Dermis microvascular lymphatic vessel endothelial cell (primary cell): ENCODE measurements at regions not wholly inside any gene's neighbourhood (a gene's known extent, or its start where the extent isn't known, plus 50 kb on each side); places are given as distances from the start of the nearest gene placed in this dataset.
A peak's percentile ranks its signal among the peaks of the same experiment; 100 is the strongest.

Experiments
- DNase-seq, 2 donors: peaks; one replicate each; pipeline versions ENCODE4 v3.0.0 to v3.0.0-alpha.2; 2010; ENCODE audit warnings: low read depth in 2 of 2

GRCh38 chr13:65064967-65065366 lies 2165.2 kb downstream of the PCDH9 start:
- DNase-seq, result no peak

- DNase-seq, result peak in 1 of 2 donors; percentile 27
These were observed 2166.4 kb downstream of the PCDH9 start for GRCh38 chr13:65063753-65064152.

- no peak for DNase-seq
These were observed 2172.2 kb downstream of the PCDH9 start for GRCh38 chr13:65057986-65058385.

- no peak for DNase-seq
These were observed 2175.9 kb downstream of the PCDH9 start for GRCh38 chr13:65054277-65054676.

- no peak for DNase-seq
These were observed 2193.1 kb downstream of the PCDH9 start for GRCh38 chr13:65036999-65037398.

GRCh38 chr13:65035302-65035701 lies 2194.8 kb downstream of the PCDH9 start:
- no peak for DNase-seq

GRCh38 chr13:65034266-65034665 lies 2195.9 kb downstream of the PCDH9 start:
- no peak for DNase-seq

GRCh38 chr13:65032825-65033224 lies 2197.3 kb downstream of the PCDH9 start:
- no peak for DNase-seq

GRCh38 chr13:65028101-65028500 lies 2202.0 kb downstream of the PCDH9 start:
- DNase-seq, result no peak

GRCh38 chr13:65026505-65026904 lies 2203.6 kb downstream of the PCDH9 start:
- no peak for DNase-seq

- no peak for DNase-seq
These were observed 2218.8 kb downstream of the PCDH9 start for GRCh38 chr13:65011378-65011777.

- no peak for DNase-seq
These were observed 2232.7 kb downstream of the PCDH9 start for GRCh38 chr13:64997438-64997837.

- no peak for DNase-seq
These were observed 2236.5 kb downstream of the PCDH9 start for GRCh38 chr13:64993514-64994164.

- DNase-seq, result no peak
These were observed 2237.8 kb downstream of the PCDH9 start for GRCh38 chr13:64992314-64992713.

- no peak for DNase-seq
These were observed 2245.1 kb downstream of the PCDH9 start for GRCh38 chr13:64985075-64985474.

- DNase-seq, result no peak
These were observed 2267.7 kb downstream of the PCDH9 start for GRCh38 chr13:64962404-64962803.

GRCh38 chr13:64959276-64959675 lies 2270.9 kb downstream of the PCDH9 start:
- DNase-seq, result no peak

GRCh38 chr13:64958106-64958505 lies 2272.0 kb downstream of the PCDH9 start:
- DNase-seq, result no peak

GRCh38 chr13:64938660-64939059 lies 2291.5 kb downstream of the PCDH9 start:
- no peak for DNase-seq

GRCh38 chr13:64937302-64937701 lies 2292.8 kb downstream of the PCDH9 start:
- no peak for DNase-seq

- DNase-seq, result no peak
These were observed 2293.3 kb downstream of the PCDH9 start for GRCh38 chr13:64936879-64937278.

GRCh38 chr13:64935441-64935840 lies 2294.7 kb downstream of the PCDH9 start:
- no peak for DNase-seq

- DNase-seq, result no peak
These were observed 2295.4 kb downstream of the PCDH9 start for GRCh38 chr13:64934569-64935362.
